ENCODE measurements at regions not wholly inside any gene's neighbourhood (a gene's known extent, or its start where the extent isn't known, plus 50 kb on each side); places are given as distances from the start of the nearest gene placed in this dataset.

DNA sequence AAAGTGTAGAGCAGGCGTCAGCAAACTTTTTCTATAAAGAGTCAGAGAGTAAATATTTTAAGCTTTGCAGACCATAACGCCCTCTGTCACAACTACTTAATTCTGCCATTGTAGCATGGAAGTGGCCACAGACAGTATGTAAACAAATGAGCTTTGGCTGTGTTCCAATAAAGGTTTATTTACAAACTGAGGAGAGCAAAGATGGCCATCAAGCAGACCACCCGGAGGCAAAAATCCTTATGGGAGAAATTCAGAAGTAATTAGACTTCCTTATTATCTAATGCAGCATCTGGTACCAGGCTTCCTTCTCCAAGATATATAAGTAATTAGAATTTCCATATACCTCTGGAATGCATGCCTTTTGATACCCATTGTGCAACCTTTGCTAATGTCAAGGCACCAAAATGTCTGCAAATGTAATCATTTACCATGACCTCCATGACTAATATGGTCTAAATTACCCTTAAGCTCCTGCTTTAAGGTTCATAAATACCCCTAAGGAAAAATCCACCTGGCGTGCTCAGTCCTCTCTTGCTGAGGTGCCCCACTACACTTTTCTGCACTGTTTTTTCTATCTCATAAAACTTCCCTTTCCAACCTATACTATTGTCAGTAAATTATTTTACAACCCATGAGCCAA is 377.8 kb downstream of the MATN1 start:
- peak; percentile 95 for DNase-seq

DNA sequence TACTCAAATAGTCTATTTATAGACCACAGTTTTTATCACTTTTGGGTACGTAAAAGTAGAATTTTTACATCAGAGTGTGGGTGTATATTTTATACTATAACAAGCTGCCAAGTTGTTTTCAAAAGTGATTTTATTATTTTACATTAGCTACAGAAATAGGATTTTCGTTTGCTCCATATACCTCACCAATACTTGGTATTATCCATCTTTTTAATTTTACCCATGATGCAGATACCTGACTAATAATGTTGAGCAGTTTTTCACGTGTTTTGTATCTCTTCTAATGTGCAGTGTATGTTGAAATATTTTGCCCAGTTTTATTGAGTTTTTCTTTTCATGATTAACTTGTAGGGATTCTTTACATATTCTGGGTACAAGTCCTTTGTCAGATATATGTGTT is 379.8 kb downstream of the MATN1 start:
- no peak for DNase-seq

DNA sequence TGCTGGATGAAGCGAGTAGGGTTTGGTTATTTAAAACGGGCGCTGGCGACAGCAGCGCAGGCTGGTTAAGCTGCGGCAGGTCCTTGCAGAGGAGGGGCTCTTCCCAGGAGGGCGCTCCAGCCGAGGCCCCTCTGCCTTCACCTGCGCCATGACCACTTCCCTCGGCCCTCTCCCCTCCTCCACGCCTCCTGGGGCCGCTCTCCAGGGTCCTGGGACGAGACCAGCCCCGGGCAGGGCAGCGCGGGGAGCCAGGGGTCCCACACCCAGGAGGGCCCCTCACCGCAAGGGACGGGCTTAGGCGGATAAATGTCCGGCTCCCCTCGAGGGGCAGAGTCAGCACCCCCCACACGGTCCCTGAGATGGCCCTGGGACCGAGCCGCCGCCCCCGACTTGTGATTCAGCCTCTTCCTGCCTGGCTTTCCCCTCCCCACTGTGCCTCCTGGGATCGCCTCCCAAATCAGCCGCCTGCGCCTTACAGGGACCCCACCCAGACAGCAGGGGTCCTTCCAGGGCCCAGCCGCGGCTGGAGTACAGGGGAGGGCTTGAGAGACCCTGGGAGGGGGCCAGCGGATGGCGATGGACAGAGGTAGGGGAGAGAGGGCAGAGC is 380.7 kb downstream of the MATN1 start:
- no peak for DNase-seq

DNA sequence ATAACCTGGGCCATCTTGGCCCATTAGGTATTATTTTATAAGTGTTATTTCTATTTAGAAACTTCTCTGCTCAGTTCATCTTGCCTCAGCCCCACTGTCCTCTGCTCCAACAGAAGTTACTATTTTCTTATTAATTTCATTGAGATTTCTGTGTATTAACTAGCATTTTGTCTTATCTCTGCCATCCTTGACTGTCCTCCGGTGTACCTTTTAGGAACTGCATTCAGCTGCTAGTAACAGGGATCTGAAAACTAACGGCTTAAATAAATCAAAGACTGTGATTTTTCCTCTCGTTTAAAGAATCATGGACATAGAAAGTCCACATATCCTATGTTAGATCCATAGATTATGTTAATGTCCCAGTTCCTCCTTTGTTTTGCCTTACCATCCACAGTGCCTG is 382.5 kb downstream of the MATN1 start:
- no peak for DNase-seq

DNA sequence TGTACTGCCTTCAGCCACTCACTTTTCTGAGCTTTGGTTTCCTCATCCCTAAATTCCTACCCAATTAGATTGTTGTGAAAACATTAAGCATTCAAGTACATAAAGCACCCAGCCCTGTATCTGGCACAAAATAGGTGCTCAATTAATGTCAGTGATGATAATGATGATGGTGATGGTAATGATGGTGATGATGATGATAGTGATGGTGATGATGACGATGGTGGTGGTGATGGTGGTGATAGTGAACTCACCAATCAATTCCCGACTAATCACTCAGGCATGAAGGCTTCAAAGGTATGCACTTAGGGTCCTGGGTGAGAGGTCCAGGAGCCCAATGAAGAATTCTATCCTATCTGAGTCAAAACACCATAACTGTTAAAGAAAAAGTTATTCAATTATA is 383.5 kb downstream of the MATN1 start:
- no peak for DNase-seq

DNA sequence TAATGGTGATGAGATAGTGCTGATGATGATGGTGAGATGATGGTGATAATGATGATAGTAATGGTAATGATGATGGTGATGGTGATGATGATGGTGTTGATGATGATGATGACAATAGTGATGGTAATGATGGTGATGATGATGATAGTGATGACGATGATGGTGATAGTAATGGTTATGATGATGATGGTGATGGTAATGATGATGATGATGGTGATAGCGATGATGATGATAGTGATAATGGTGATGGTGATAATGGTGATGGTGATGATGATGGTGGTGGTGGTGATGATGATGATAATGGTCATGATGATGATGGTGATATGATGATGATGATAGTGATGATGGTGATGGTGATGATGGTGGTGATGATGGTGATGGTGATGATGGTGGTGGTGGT is 384.6 kb downstream of the MATN1 start:
- DNase-seq = no peak

DNA sequence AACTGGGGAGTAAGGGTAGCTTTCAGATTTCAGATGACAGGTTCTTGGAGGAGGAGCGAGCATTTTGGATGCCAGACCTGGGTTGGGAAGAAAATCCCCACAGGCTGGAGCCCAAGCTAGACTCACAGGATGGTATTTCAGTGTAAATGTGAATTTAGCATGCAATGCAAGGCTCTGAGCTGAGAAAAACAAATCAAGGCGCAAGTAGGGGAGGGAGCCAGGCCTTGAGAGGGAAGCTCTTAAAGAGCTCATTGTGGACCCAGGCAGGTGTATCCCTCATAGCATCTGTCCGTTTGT is 386.1 kb downstream of the MATN1 start:
- DNase-seq = no peak

DNA sequence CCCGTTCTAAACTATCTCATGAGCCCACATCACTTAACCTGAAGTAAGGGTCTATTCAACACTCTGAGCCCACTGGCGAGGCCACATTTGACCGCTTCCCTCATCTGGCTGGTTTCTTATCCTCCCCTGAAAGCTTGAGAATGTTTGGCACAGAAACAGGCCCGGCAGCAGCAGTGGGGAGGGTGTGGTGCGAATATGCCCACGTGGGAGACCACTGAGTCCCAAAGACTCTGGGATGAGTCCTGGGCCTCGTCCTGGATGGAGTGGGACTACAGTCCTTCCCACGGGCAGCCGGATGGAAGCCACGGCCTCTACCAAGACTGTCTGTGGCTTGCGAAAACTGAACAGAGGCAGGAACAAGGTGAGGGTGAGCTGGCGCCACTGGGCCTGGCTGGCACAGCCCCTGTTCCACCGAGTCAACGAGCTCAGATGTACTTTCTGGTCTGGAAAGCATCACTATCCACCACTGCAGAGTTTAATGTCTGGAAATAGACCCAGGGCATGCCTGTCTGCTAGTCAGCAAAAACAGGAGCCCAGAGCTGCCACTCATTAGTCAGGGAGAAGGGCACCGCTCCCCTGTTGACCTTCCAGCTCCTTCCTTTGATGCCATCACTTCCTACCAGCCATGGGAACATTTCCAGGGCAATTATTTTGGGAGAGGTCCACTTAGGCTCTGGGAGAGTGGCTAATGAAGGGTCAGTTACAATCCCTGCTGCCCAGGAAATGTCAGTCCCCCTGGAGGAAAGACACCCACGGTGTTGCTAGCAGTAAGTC is 386.6 kb downstream of the MATN1 start:
- no peak for DNase-seq

DNA sequence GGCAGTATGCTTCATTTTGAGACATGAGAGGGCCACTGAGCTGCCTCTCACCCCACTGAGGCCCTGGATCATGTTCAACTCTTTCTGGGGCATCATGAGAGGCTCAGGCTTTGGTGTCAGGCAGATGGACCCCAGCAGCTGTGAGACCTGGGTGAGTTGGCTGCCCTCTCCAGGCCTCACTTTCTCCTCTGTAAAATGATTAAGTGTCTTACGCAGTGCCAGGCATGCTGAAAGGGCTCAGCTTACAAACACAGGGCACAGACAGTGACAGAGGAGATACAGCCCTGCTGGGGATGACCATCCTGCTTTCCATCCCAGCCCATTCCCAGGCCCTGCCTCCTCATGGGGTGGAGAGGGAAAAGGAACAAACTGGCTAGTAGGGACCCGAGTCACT is 387.4 kb downstream of the MATN1 start:
- no peak for DNase-seq

DNA sequence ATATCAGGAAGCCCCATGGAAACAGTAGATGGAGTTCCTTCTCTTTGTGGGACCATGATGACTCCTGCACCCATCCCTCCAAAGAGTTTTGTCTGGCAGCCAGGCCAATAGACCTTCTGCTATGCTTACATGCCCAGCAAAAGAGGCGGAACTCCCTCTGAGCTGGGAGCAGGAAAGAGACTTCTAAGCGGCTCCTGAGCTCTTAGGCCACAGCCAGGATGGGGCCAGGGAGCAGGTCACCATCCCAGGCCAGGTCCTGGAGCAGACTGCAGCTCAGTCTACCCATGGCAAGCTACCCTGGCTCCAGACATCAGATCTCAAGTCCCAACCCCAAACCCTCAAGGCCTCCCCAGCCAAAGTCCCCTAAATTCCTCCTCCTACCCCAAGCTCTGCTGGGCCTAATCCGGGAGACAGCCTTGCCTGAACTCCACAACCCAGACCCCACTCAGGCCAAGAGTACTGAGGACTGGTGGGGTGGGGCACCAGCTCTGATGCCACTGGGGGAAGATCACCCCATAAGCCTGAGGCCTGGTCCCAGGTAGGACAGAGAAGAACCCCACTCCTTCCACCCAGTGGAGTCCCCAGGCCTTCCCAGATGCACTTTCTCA is 387.9 kb downstream of the MATN1 start:
- DNase-seq = no peak

DNA sequence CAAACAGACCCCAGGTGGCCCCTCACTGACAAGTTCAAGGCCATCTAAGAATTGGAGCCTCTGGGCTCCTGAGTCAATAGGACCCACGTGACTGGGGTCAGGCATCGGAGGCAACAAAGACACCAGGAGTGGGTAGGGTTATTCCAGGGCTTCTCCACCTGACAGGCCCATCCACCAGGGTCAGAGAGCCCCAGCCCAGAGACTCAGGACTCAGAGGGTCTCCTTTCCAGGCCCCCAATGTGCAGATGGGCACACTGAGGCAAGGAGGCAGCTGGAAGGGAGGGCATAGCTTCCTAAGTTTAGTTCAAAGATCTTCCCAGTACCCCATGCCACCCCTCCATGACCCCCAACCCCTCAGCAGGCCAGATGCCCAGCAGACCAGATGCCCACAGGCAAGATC is 388.6 kb downstream of the MATN1 start:
- DNase-seq = no peak

DNA sequence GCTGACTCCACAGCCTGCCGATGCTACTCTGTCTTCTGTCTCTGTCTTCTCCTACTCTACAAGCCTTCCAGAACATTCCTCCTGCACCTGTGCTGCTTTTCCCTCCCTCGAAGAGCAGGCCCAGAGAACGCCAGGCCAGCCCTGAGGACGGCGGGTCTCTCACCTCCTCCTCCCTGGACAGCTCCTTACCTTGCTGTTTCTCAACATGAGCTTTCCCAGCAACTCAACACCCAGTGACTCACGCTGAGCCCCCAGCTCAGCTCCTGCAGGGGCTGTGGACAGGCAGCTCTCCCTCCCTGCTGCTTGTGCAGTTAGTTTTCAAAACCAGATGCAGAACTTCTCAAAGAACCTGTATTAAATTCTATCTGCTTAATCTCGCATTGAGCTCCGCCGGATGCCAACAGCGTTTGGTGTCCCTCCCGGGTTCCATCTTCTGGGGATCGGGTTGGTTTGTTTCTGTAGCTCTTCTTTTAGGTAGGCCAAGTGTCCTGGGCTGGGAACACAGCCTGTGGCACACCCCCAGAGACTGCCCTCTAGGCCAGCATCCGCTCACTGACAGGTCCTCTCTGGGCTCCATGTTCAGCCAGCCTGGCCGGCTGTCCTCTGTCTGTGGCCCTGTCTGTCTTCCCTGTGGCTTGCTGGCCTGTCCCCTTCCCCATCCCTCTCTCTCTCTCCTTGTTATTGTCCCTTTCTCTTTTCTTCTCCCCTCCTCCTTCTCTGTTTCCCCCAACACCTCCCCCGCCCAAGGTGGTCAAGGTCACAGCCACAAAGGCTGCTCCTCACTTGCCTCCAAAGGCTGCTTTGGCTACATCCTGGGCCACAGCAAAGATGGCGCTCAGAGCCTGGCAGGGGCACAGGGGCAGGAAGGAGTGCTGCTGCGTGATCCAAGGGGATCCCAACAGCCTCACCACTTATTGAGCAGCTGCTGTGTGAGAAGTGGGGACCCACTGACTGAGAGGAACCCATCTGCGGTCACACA is 391.0 kb downstream of the MATN1 start:
- no peak for DNase-seq

DNA sequence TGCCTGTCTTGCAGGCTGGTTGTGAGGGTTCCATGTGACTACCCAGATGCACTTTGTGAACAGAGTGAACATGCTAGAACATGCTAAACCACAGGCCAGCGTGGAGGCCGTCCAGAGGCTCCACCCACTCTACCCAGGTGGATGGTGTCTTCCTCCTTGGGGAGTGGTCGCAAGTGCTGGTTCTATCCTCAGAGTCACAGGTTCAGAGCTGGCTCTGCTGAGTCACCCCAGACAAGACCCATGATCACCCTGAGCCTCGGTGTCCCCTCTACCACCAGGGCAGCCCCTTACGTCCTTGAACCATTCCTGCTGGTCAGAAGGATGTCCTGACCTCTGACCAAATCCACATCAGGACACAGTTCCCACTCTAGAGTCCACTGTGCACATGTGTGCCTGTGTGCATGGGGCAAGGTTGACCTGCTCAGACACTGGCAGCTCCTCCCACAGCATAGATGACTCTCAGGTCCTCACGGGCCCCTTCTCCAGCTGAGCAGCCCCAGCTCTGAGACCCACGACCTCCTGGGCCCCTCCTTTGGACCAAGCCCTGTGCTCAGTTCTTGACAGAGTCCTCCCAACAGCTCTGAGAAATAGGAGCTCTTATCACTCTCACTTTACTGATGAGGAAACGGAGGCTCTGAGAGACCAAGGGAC is 391.8 kb downstream of the MATN1 start:
- DNase-seq = no peak

DNA sequence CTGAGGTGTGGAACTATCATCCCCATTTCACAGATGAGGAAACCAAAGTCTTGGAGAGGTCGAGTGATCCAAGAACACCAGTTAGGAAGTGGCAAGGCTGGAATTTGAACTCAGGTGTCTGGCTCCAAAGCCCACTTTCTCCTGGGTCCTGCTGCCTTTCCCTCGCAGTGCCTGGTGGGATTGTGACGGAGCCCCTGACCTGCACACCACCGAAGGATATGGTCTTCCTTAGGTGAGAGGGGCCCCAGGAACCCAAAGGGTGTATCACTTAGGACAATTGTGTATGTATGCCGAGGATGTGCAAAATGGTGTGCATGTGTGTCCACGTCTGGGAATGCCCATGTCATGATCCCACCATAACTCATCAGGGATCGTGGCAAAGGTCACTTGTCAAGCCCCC is 392.7 kb downstream of the MATN1 start:
- DNase-seq = no peak

DNA sequence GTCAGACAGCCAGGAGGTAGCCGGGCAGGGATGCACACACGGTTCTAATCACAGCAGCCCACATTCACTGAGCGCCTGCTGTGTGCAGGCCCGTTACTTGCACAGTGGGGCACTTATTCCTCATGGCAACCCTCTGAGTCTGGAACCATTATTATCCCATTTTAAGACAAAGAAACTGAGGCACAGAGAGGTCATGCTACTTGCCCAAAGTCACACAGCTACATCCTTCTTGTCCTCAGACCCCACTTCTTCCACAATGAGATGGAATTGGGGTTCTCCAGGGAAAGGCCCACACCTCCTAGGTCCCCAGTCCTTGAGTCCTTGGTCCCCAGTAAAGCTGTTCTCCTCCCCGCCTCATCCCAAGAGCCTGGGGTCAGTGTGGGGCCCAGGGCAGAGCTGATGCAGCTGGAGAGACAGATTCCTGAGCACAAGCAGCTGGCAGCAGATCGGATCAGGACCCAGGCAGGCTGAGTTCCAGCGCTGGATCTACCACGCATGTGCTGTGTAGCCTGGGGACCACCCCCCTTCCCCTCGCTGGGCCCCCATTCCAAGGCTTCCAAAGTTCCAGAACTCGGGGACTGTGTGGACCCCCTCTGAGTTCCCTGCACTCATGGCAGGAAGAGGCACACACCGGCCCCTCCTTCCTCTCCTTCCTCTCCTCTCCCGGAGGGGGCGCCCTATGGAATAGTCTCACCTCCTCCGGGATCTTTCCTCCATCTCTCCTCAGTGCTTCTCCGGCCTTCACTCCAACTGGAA is 393.4 kb downstream of the MATN1 start:
- no peak for DNase-seq

DNA sequence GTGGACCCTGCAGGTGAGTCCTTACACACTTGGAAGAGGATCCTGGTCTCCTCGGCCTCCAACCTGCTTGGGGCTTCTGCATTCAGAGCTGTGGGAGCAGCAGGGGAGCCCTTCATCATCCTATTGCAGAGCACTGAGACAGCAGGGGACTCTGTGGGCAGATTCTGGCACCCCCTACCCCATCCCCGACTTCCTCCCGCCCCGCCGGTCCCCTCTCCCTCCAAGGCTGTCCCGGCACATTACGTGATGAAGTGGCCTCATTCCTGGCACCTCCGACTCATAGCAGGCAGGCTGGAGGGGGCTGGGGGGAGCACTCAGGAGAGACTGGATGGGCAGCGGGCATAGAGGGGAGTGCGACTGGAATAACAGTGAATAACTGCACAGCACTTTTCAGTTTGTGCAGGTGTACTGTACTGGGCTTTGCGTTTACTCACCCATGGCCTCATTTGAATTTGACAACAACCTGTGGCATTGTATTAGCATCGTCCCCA is 394.1 kb downstream of the MATN1 start:
- no peak for DNase-seq

DNA sequence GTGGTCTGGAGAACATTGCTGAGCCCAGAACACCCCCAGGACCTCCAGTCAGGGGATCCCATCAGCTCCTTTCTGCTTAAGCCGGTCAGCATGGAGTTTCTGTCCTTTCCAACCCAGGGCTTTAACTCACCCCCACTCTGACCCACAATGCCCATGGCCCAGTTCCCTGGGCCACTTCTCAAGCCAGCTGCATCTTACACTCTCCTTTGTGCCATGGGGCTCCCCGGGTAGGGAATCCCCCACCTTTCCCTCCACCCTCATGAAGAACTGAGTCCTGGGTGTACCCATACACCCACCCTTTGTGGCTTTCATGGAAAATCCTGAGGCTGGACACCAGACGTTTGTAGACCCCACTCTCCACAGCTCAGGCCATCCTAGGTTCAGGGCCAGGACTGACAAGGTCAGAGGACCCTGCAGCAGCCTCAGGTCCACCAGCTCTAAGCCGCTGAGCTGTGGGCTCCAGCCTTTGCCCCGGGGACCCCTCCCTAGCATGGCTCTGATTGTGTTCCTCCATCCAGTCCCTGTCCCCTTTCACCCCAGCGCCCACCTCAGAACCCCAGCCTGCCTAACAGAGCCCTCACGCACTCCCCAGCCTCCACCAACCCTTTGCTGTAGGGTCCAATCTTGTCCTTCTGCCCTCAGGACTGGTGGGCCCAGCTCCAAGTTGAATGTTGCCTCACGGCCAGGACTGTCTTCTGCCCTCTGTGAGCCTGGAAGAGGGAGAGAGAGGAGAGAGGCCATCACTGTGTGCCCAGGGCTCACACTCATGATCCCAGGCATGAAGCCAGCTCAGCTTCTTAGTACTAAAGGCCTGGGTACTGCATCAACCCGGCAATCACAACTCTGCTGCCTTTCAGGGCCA is 394.8 kb downstream of the MATN1 start:
- DNase-seq = no peak

DNA sequence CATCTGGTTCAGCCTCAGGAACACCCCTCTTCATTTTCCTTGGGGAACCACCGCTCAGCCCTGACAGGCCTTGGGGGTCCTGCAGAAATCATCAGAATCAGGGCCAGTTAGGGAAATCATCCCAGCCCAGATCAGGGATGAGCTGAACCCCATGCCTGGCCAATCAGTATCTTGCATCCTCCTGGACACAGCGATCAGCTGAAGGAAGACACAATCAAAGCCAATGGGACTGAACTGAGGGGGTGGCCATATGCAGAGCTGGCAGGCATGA is 395.4 kb downstream of the MATN1 start:
- DNase-seq = no peak

DNA sequence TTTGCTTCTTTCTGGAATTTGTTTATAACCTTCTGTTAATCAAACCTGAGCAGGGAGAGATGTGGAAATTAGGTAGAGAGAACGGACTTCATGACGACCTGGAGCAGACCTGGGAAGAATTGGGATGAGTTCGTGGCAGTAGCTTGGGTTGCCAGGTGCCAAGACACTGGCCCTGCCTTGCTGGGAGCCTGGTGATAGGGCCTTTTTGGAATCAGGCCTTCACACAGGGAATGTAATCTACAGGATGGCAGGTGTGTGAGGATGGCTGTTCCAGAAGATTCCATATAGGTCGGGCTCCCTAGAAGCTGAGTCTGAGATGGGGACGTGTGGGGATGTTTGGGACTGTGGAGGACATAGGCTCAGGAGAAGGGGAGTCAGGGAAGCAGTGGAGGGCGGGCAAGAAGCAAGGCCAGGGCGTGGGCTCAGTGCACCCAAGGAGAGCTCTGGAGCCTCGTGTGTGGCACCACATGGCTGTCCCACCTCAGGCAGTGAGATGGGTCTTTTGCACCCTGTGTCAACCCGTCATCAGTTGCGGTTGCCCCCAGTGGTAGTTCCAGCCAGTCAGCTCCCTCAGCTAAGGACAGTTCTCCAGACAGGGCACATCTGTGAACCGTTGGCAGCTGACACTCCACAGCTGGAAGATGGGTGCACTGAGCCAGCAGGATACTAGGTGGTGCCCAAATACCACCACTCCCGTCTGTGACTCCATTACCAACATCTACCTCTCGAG is 395.9 kb downstream of the MATN1 start:
- no peak for DNase-seq

DNA sequence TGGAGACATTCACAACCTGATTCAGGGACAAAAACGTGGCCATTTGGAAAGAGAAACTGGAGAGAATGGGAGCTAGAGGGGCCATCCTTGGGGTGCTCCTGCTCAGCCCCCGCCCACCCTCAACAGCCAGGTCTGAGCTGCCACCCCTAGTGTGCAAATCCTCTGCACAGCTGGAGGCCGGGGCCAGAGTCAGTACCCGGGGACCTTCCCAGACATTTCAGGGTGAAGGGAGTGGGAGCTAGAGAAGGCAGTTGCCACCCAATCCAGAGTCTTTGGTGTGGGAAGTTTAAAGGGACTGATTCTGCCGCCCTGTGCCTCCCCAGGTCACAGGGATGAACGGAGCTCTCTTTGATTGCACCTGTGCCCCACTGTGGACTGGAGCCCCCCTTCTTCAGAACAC is 397.4 kb downstream of the MATN1 start:
- no peak for DNase-seq
